ENCODE measurements at regions not wholly inside any gene's neighbourhood (a gene's known extent, or its start where the extent isn't known, plus 50 kb on each side); places are given as distances from the start of the nearest gene placed in this dataset.

GRCh38 chr4:124565371-124565770 lies 147.2 kb downstream of the ANKRD50 start:
- ChIA-PET POLR2A (no interaction called here), CTCF (no interaction called here)
- TF ChIP-seq CTCF (IDR thresholded peaks at IDR 0.05; ENCODE audit: control extremely low read depth, extremely low read depth, low read depth, missing control alignments), result no peak
- DNase-seq (ENCODE audit: extremely low spot score), result no peak

- CTCF ChIA-PET, result no interaction called here
- POLR2A ChIA-PET, result no interaction called here
- no peak for DNase-seq (ENCODE audit: extremely low spot score)
- no peak for TF ChIP-seq CTCF (IDR thresholded peaks at IDR 0.05; ENCODE audit: control extremely low read depth, extremely low read depth, low read depth, missing control alignments)
Measured at GRCh38 chr4:124566030-124566429, 146.5 kb downstream of the ANKRD50 start.

GRCh38 chr4:124573056-124573455 lies 139.5 kb downstream of the ANKRD50 start:
- DNase-seq (ENCODE audit: extremely low spot score), result no peak
- TF ChIP-seq CTCF (IDR thresholded peaks at IDR 0.05; ENCODE audit: control extremely low read depth, extremely low read depth, low read depth, missing control alignments), result no peak
- POLR2A ChIA-PET, result no interaction called here
- CTCF ChIA-PET, result interaction anchor here (0.9 kb wide), 1 partner anchor 9 kb away, joined by 4 read pairs; no protein-coding TSS in a partner anchor

GRCh38 chr4:124579896-124580295 lies 132.6 kb downstream of the ANKRD50 start:
- TF ChIP-seq CTCF (IDR thresholded peaks at IDR 0.05; ENCODE audit: control extremely low read depth, extremely low read depth, low read depth, missing control alignments), result no peak
- POLR2A ChIA-PET, result no interaction called here
- CTCF ChIA-PET, result no interaction called here
- DNase-seq (ENCODE audit: extremely low spot score), result no peak

- CTCF ChIA-PET, result interaction anchor here (1.2 kb wide), 1 partner anchor 20 kb away, joined by 4 read pairs; no protein-coding TSS in a partner anchor
- POLR2A ChIA-PET, result no interaction called here
- no peak for DNase-seq (ENCODE audit: extremely low spot score)
- no peak for TF ChIP-seq CTCF (IDR thresholded peaks at IDR 0.05; ENCODE audit: control extremely low read depth, extremely low read depth, low read depth, missing control alignments)
Measured at GRCh38 chr4:124583797-124584196, 128.7 kb downstream of the ANKRD50 start.

GRCh38 chr4:124589786-124590185 lies 122.7 kb downstream of the ANKRD50 start:
- no peak for DNase-seq (ENCODE audit: extremely low spot score)
- ChIA-PET CTCF (no interaction called here), POLR2A (no interaction called here)
- TF ChIP-seq CTCF (IDR thresholded peaks at IDR 0.05; ENCODE audit: control extremely low read depth, extremely low read depth, low read depth, missing control alignments), result no peak

- POLR2A ChIA-PET, result no interaction called here
- TF ChIP-seq CTCF (IDR thresholded peaks at IDR 0.05; ENCODE audit: control extremely low read depth, extremely low read depth, low read depth, missing control alignments), result no peak
- DNase-seq (ENCODE audit: extremely low spot score), result no peak
- CTCF ChIA-PET, result no interaction called here
Measured at GRCh38 chr4:124590480-124590879, 122.1 kb downstream of the ANKRD50 start.
